Astrocyte (in vitro differentiated cells and primary cell): ENCODE measurements at regions not wholly inside any gene's neighbourhood (a gene's known extent, or its start where the extent isn't known, plus 50 kb on each side); places are given as distances from the start of the nearest gene placed in this dataset.

Experiments used
- DNase-seq: peaks from one replicate; pipeline ENCODE4 v3.0.0-alpha.2; 2010; ENCODE audit warnings: low read depth
- FAIRE-seq: peaks from 2 replicates; lab custom pipeline; 2011; peaks lifted over from hg19 to GRCh38; lab: Jason Lieb, UNC
- H2AFZ ChIP-seq: 2 replicates; pipeline ENCODE4 v1.6.0; 2012; ENCODE audit warnings: low read depth, low read length, inconsistent platforms
- H3K27ac ChIP-seq: 2 replicates; pipeline ENCODE4 v1.5.1; 2011; ENCODE audit warnings: low read depth, low read length, inconsistent platforms
- H3K27me3 ChIP-seq: 2 replicates; pipeline ENCODE4 v1.6.0; 2011; ENCODE audit warnings: low read length, inconsistent platforms; ENCODE audit not compliant: insufficient read depth
- H3K36me3 ChIP-seq: 2 replicates; pipeline ENCODE4 v1.5.1; 2011; ENCODE audit warnings: low read length, inconsistent platforms; ENCODE audit not compliant: insufficient read depth
- H3K4me1 ChIP-seq: 2 replicates; pipeline ENCODE4 v1.5.1; 2011; ENCODE audit warnings: low read length, inconsistent platforms; ENCODE audit not compliant: insufficient read depth
- H3K4me2 ChIP-seq: 2 replicates; pipeline ENCODE4 v1.6.0; 2012; ENCODE audit warnings: low read length, inconsistent platforms
- H3K4me3 ChIP-seq: 2 replicates; pipeline ENCODE4 v1.5.1; 2011; ENCODE audit warnings: low read depth, mild to moderate bottlenecking, low read length, inconsistent platforms; ENCODE audit not compliant: insufficient read depth
- H3K79me2 ChIP-seq: 2 replicates; pipeline ENCODE4 v1.6.0; 2012; ENCODE audit warnings: mild to moderate bottlenecking, low read length, inconsistent platforms; ENCODE audit not compliant: insufficient read depth
- H3K9ac ChIP-seq: 2 replicates; pipeline ENCODE4 v1.6.0; 2012; ENCODE audit warnings: mild to moderate bottlenecking, low read length, inconsistent platforms
- H3K9me3 ChIP-seq: 2 replicates; pipeline ENCODE4 v1.5.1; 2012; ENCODE audit warnings: low read depth, mild to moderate bottlenecking, low read length, inconsistent platforms; ENCODE audit not compliant: insufficient read depth
- H4K20me1 ChIP-seq: 2 replicates; pipeline ENCODE4 v1.6.0; 2012; ENCODE audit warnings: low read length, inconsistent platforms; ENCODE audit not compliant: insufficient read depth
- H3K27ac Mint-ChIP-seq: one replicate; pipeline ENCODE4 v1.8.0; 2021; ENCODE audit warnings: mild to moderate bottlenecking, mixed read lengths; ENCODE audit not compliant: unreplicated experiment
- H3K27me3 Mint-ChIP-seq: one replicate; pipeline ENCODE4 v1.8.0; 2021; ENCODE audit warnings: low read depth, mixed read lengths; ENCODE audit not compliant: unreplicated experiment
- H3K36me3 Mint-ChIP-seq: one replicate; pipeline ENCODE4 v1.8.0; 2021; ENCODE audit warnings: low read depth, mixed read lengths; ENCODE audit not compliant: unreplicated experiment
- H3K4me1 Mint-ChIP-seq: one replicate; pipeline ENCODE4 v1.8.0; 2021; ENCODE audit warnings: low read depth, mixed read lengths; ENCODE audit not compliant: unreplicated experiment
- H3K4me3 Mint-ChIP-seq: one replicate; pipeline ENCODE4 v1.8.0; 2021; ENCODE audit warnings: mild to moderate bottlenecking, moderate library complexity, mixed read lengths; ENCODE audit not compliant: unreplicated experiment
- H3K9me3 Mint-ChIP-seq: one replicate; pipeline ENCODE4 v1.8.0; 2021; ENCODE audit warnings: mild to moderate bottlenecking, mixed read lengths; ENCODE audit not compliant: unreplicated experiment
- CTCF ChIP-seq: IDR thresholded peaks from 2 replicates; pipeline ENCODE4 v1.5.1; 2011; ENCODE audit warnings: low read depth, mild to moderate bottlenecking, inconsistent platforms, low read length, moderate library complexity; ENCODE audit not compliant: insufficient read depth
- EZH2 ChIP-seq: IDR thresholded peaks from 2 replicates; pipeline ENCODE4 v1.6.1; 2012; ENCODE audit warnings: mild to moderate bottlenecking, low read length, inconsistent platforms; ENCODE audit not compliant: insufficient read depth

DNA sequence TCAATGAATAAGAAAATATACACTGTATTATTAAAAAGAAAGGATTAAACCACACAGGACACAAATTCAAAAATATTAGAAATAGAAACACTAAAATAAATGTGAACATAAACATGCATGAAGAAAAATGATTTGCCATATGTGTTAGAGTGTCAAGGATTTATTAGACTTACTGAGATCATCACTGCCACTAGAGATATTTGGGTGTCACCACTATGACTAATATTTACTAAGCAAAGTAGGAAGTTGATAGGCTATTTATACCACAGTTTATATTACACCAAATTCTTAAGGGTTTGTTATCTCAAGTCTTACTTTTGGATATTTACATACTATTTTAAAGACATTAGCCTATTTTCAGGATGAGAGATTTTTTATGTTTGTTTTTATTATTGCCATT lies 575.0 kb upstream of the SGO1 start:
- DNase-seq = peak; percentile 6
- H3K9me3 ChIP-seq = no peaks in the 10 kb centered on the region
- H3K4me1 ChIP-seq = no peaks in the 10 kb centered on the region
- no peaks in the 10 kb centered on the region for H3K79me2 ChIP-seq
- H3K4me2 ChIP-seq = no peak overlapping the region
- H3K4me3 ChIP-seq = no peak overlapping the region
- H4K20me1 ChIP-seq = no peaks in the 10 kb centered on the region
- no peak overlapping the region for H3K9ac ChIP-seq
- H2AFZ ChIP-seq = no peak overlapping the region
- H3K9me3 Mint-ChIP-seq = no peaks in the 10 kb centered on the region
- TF ChIP-seq CTCF (no peak), EZH2 (no peak)
- H3K36me3 ChIP-seq = no peaks in the 10 kb centered on the region
- no peak overlapping the region for H3K4me3 Mint-ChIP-seq
- no peaks in the 10 kb centered on the region for H3K4me1 Mint-ChIP-seq
- no peak overlapping the region for H3K27ac ChIP-seq
- H3K27ac Mint-ChIP-seq = no peak overlapping the region
- H3K27me3 ChIP-seq = no peaks in the 10 kb centered on the region
- H3K27me3 Mint-ChIP-seq = no peaks in the 10 kb centered on the region
- no peaks in the 10 kb centered on the region for H3K36me3 Mint-ChIP-seq
- FAIRE-seq = no peak

DNA sequence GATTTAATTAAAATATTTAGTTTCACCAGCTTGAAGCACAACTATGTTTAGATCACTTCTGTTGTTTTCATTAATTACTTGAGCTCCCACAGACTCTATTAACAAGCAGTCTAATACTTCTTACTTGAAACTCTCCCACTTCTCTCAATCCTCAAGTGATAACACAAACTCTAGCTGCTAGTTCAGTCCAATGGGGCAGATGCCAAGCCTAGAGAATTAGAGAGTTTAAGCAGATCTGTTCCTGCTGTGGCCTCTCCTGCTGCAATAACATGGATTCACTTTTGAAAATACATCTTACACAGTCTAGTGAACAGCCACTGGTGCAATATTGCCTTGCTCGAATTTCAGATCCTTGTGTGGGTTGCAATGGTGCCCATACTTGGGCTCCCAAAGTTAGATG lies 566.4 kb upstream of the SGO1 start:
- FAIRE-seq (no peak), DNase-seq (no peak)
- Histone ChIP-seq H3K27me3 (no peaks in the 10 kb centered on the region), H3K36me3 (no peaks in the 10 kb centered on the region), H3K9me3 (no peaks in the 10 kb centered on the region), H3K4me3 (no peak overlapping the region), H3K79me2 (no peaks in the 10 kb centered on the region), H3K4me1 (no peaks in the 10 kb centered on the region), H3K9ac (no peak overlapping the region), H3K27ac (no peak overlapping the region), H2AFZ (no peak overlapping the region), H4K20me1 (no peaks in the 10 kb centered on the region), H3K4me2 (no peak overlapping the region)
- no peak for TF ChIP-seq CTCF
- no peak overlapping the region for H3K4me3 Mint-ChIP-seq
- peaks cover 16% of the 10 kb centered on the region for H3K4me1 Mint-ChIP-seq
- H3K27me3 Mint-ChIP-seq = no peaks in the 10 kb centered on the region
- no peaks in the 10 kb centered on the region for H3K36me3 Mint-ChIP-seq
- H3K9me3 Mint-ChIP-seq = no peaks in the 10 kb centered on the region
- H3K27ac Mint-ChIP-seq = no peak overlapping the region

GRCh38 chr3:20751296-20751695 lies 565.3 kb upstream of the SGO1 start:
- Mint-ChIP-seq H3K4me1 (peaks cover 18% of the 10 kb centered on the region), H3K27me3 (no peaks in the 10 kb centered on the region), H3K9me3 (no peaks in the 10 kb centered on the region), H3K4me3 (no peak overlapping the region), H3K27ac (no peak overlapping the region), H3K36me3 (no peaks in the 10 kb centered on the region)
- Histone ChIP-seq H3K27ac (no peak overlapping the region), H3K9ac (no peak overlapping the region), H4K20me1 (no peaks in the 10 kb centered on the region), H3K36me3 (no peaks in the 10 kb centered on the region), H3K79me2 (no peaks in the 10 kb centered on the region), H3K4me3 (no peak overlapping the region), H3K27me3 (no peaks in the 10 kb centered on the region), H3K4me2 (no peak overlapping the region), H3K9me3 (no peaks in the 10 kb centered on the region), H3K4me1 (no peaks in the 10 kb centered on the region), H2AFZ (no peak overlapping the region)
- TF ChIP-seq EZH2 (no peak), CTCF (no peak)
- DNase-seq (no peak), FAIRE-seq (no peak)
